AG09309 (cell line): ENCODE measurements at regions not wholly inside any gene's neighbourhood (a gene's known extent, or its start where the extent isn't known, plus 50 kb on each side); places are given as distances from the start of the nearest gene placed in this dataset.

Experiments used
- DNase-seq: peaks from one replicate; pipeline ENCODE4 v3.0.0-alpha.2; 2010; ENCODE audit warnings: low read depth
- H3K4me3 ChIP-seq: 2 replicates; pipeline ENCODE4 v1.5.1; 2011; ENCODE audit warnings: mild to moderate bottlenecking, low read depth, low read length, moderate library complexity; ENCODE audit not compliant: control insufficient read depth
- CTCF ChIP-seq: IDR thresholded peaks from 2 replicates; pipeline ENCODE4 v1.5.1; 2011; ENCODE audit warnings: mild to moderate bottlenecking, low read depth, low read length, inconsistent platforms; ENCODE audit not compliant: insufficient read depth, control insufficient read depth; ENCODE audit errors: missing control alignments

GRCh38 chr7:84538268-84538667 is 343.7 kb upstream of the SEMA3A start:
- H3K4me3 ChIP-seq: no peak overlapping the region
- no peak for TF ChIP-seq CTCF
- DNase-seq: no peak

GRCh38 chr7:84536271-84536870 is 341.8 kb upstream of the SEMA3A start:
- no peak for TF ChIP-seq CTCF
- no peak overlapping the region for H3K4me3 ChIP-seq
- no peak for DNase-seq

GRCh38 chr7:84535580-84536270 is 341.1 kb upstream of the SEMA3A start:
- no peak overlapping the region for H3K4me3 ChIP-seq
- no peak for TF ChIP-seq CTCF
- no peak for DNase-seq

GRCh38 chr7:84533182-84533581 is 338.6 kb upstream of the SEMA3A start:
- no peak for DNase-seq
- no peak overlapping the region for H3K4me3 ChIP-seq
- no peak for TF ChIP-seq CTCF

- H3K4me3 ChIP-seq: no peak overlapping the region
- no peak for DNase-seq
- no peak for TF ChIP-seq CTCF
Measured at GRCh38 chr7:84532196-84532595, 337.6 kb upstream of the SEMA3A start.

GRCh38 chr7:84529480-84530205 is 335.1 kb upstream of the SEMA3A start:
- DNase-seq: peak; percentile 61
- H3K4me3 ChIP-seq: no peak overlapping the region
- TF ChIP-seq CTCF: no peak
